K562 (cell line): ENCODE measurements at regions not wholly inside any gene's neighbourhood (a gene's known extent, or its start where the extent isn't known, plus 50 kb on each side); places are given as distances from the start of the nearest gene placed in this dataset.

ENCODE experiments used
- ATAC-seq: fragments of 200-7000 bp; cut with Tn5 transposase; 3 replicates; pipeline ENCODE4 v1.9.1; 2020; ENCODE audit warnings: moderate library complexity
- BruUV-seq: library from RNA; stranded (reverse); fragments of 400-500 nt; replicated peaks from 2 replicates; lab custom pipeline; 2021; lab: Mats Ljungman, UMichigan
- CTCF ChIA-PET: fragments of 300-600 bp; formaldehyde crosslinking; extraction: SDS; loops from one replicate; lab custom pipeline; 2021; ENCODE audit warnings: low intra/inter-chr PET ratio; lab: Yijun Ruan, JAX
- POLR2A ChIA-PET: fragments of 300-600, 350-650 bp; sonication (Branson Sonifier 250); formaldehyde crosslinking; extraction: SDS; loops from one replicate; lab custom pipeline; 2021; ENCODE audit warnings: antibody characterized with exemption, inconsistent platforms; lab: Yijun Ruan, JAX
- DNase-seq, 4 experiments: peaks; one replicate each; pipeline versions ENCODE4 v3.0.0 to v3.0.0-alpha.2; 2011 to 2018; ENCODE audit warnings: low spot score in 3 of 4, mixed read lengths in 3 of 4; ENCODE audit errors: extremely low read depth in 1 of 4
- FAIRE-seq: peaks from 2 replicates; lab custom pipeline; 2011; peaks lifted over from hg19 to GRCh38; lab: Jason Lieb, UNC
- H2AFZ ChIP-seq: 2 replicates; pipeline ENCODE4 v1.6.0; 2011; ENCODE audit warnings: low read depth, low read length, control low read depth, inconsistent platforms
- H3K27ac ChIP-seq: fragments of 200-600 bp; 3 replicates; pipeline ENCODE4 v1.8.0; 2011; ENCODE audit warnings: low read depth, mild to moderate bottlenecking, control low read depth, inconsistent platforms, low read length, moderate library complexity, mixed read lengths; ENCODE audit errors: extremely low read depth
- H3K27me3 ChIP-seq, 2 experiments: fragments of 300-600 bp in 1 of 2; 2 replicates in 1 of 2; 3 replicates in 1 of 2; pipeline versions ENCODE4 v1.6.0 to v1.8.0; 2011; ENCODE audit warnings: inconsistent platforms in 2 of 2, low read length in 2 of 2, mild to moderate bottlenecking in 1 of 2, mixed read lengths in 1 of 2, moderate library complexity in 1 of 2; ENCODE audit not compliant: control insufficient read depth in 2 of 2, insufficient read depth in 2 of 2
- H3K36me3 ChIP-seq: fragments of 300-600 bp; 3 replicates; pipeline ENCODE4 v1.8.0; 2011; ENCODE audit warnings: mild to moderate bottlenecking, low read length, inconsistent platforms; ENCODE audit not compliant: control insufficient read depth, insufficient read depth
- H3K4me1 ChIP-seq, 2 experiments: fragments of 200-600 bp in 1 of 2; replicated peaks in 1 of 2; 2 replicates in 1 of 2; 3 replicates in 1 of 2; pipeline versions ENCODE4 v1.5.1 to v1.8.0; 2011; ENCODE audit warnings: inconsistent platforms in 2 of 2, low read length in 2 of 2, mild to moderate bottlenecking in 1 of 2, mixed read lengths in 1 of 2, moderate library complexity in 1 of 2; ENCODE audit not compliant: control insufficient read depth in 2 of 2, insufficient read depth in 2 of 2
- H3K4me2 ChIP-seq: 2 replicates; pipeline ENCODE4 v1.6.1; 2011; ENCODE audit warnings: low read length, control low read depth, inconsistent platforms, mixed read lengths; ENCODE audit not compliant: insufficient read depth
- H3K4me3 ChIP-seq: fragments of 200-600 bp; sonication (generic), shearing (Covaris generic); 2 replicates; pipeline ENCODE4 v1.5.1; 2016; ENCODE audit warnings: control low read depth, inconsistent platforms
- H3K79me2 ChIP-seq: fragments of 200-600 bp; 3 replicates; pipeline ENCODE4 v1.8.0; 2011; ENCODE audit warnings: low read length, inconsistent platforms; ENCODE audit not compliant: control insufficient read depth, insufficient read depth
- H3K9ac ChIP-seq, 2 experiments: 2 replicates each; pipeline versions ENCODE4 v1.6.0 to v1.6.1; 2011; ENCODE audit warnings: low read depth in 2 of 2, low read length in 2 of 2, control low read depth in 1 of 2, inconsistent platforms in 1 of 2, mild to moderate bottlenecking in 1 of 2, mixed read lengths in 1 of 2; ENCODE audit not compliant: insufficient read depth in 1 of 2
- H3K9me1 ChIP-seq: one replicate; pipeline ENCODE4 v1.6.0; 2011; ENCODE audit warnings: inconsistent platforms, mild to moderate bottlenecking, low read length, moderate library complexity; ENCODE audit not compliant: control insufficient read depth, insufficient read depth
- H3K9me3 ChIP-seq: replicated peaks from 2 replicates; pipeline ENCODE4 v1.5.1; 2011; ENCODE audit warnings: low read depth, low read length, inconsistent platforms; ENCODE audit not compliant: control insufficient read depth, insufficient read depth
- H4K20me1 ChIP-seq: replicated peaks from 2 replicates; pipeline ENCODE4 v1.6.1; 2011; ENCODE audit warnings: low read length, inconsistent platforms, mixed read lengths; ENCODE audit not compliant: control insufficient read depth, insufficient read depth
- DACH1 ChIP-seq: fragments of 450-650 bp; IDR thresholded peaks from 2 replicates; pipeline ENCODE4 v1.6.1; 2018; ENCODE audit not compliant: partially characterized antibody
- PURB ChIP-seq: sonication (generic); formaldehyde crosslinking; IDR thresholded peaks from 2 replicates; pipeline ENCODE4 v1.9.0; 2021; ENCODE audit warnings: low read depth, mild to moderate bottlenecking, missing genetic modification reagents
- ZNF146 ChIP-seq: IDR thresholded peaks from one replicate; pipeline ENCODE4 v1.6.1; 2018; ENCODE audit warnings: missing compliant biosample characterization; ENCODE audit not compliant: unreplicated experiment
- WGBS: fragments of 100-300 bp; shearing (Covaris generic); methylation state at CpG from one replicate; pipeline ENCODE4 v1.1.6; 2016; ENCODE audit warnings: low coverage, mixed read lengths; ENCODE audit not compliant: insufficient coverage; ENCODE audit errors: missing lambda C conversion rate; 5-methylcytosine and 5-hydroxymethylcytosine counted together
- in situ Hi-C: fragments of 300-500 bp; cut with MboI; formaldehyde crosslinking; loops from 4 replicates; pipeline ENCODE4 v1.15.0; 2018; ENCODE audit warnings: inconsistent platforms, mixed read lengths
- intact Hi-C: fragments of 100-400 bp; cut with micrococcal nuclease; formaldehyde crosslinking; loops from 2 replicates; pipeline ENCODE4 v1.14.2; 2022
- TF ChIP-seq, protein P1 (sequence below): sonication (generic); formaldehyde crosslinking; IDR thresholded peaks from 2 replicates; pipeline ENCODE4 v1.8.1; 2023; ENCODE audit warnings: missing genetic modification reagents, mild to moderate bottlenecking, borderline replicate concordance
- TF ChIP-seq, protein P2 (sequence below): fragments of 250-450 bp; sonication (Bioruptor Pico); IDR thresholded peaks from 2 replicates; pipeline ENCODE4 v1.4.0; 2020; ENCODE audit warnings: mild to moderate bottlenecking, moderate library complexity
- TF ChIP-seq, protein P3 (sequence below), 2 experiments: IDR thresholded peaks; 2 replicates each; pipeline ENCODE4 v1.6.1; 2012; ENCODE audit warnings: improper control_type of control experiment in 2 of 2, low read depth in 2 of 2, low read length in 2 of 2, borderline replicate concordance in 1 of 2
- TF ChIP-seq, protein P4 (sequence below): fragments of 150-350 bp; conservative IDR thresholded peaks from 2 replicates; pipeline ENCODE4 v1.6.1; 2014; ENCODE audit warnings: low read length

DNA sequence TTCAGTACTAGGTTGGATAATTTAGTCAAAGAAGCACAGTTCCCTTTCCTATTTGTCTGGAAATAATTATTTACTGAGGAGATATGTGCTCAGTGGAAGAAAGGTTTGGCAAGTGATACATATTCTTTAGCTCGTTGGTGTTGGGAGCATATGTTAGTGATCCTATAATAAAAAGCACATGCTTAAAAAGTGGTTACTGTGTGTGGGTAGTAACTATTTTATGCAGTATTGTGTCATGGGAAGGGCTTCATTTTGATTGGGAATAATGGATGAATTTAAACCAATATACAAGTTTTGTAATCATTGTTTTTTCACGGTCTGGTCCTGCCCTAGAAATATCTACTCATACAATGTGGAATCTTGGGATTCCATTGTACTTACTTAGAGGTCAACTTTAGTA, 188.7 kb upstream of the PPP1R3A start:
- no TSS peak for BruUV-seq
- Histone ChIP-seq H3K27me3 (no peaks in the 10 kb centered on the region), H3K4me2 (no peak overlapping the region), H3K4me3 (no peak overlapping the region), H3K9ac (no peak overlapping the region), H3K36me3 (no peaks in the 10 kb centered on the region), H3K27ac (no peak overlapping the region), H4K20me1 (no peaks in the 10 kb centered on the region), H3K9me1 (no peaks in the 10 kb centered on the region), H2AFZ (no peak overlapping the region), H3K79me2 (no peaks in the 10 kb centered on the region), H3K9me3 (no peaks in the 10 kb centered on the region), H3K4me1 (no peaks in the 10 kb centered on the region)
- in situ Hi-C loops (no loop called here), intact Hi-C loops (no loop called here)
- 0% methylated on average over 2 of the region's 2 CpGs for WGBS
- POLR2A ChIA-PET: no interaction called here
- CTCF ChIA-PET: no interaction called here
- FAIRE-seq (no peak), ATAC-seq (no peak), DNase-seq (no peak)
- TF ChIP-seq, protein P1, sequence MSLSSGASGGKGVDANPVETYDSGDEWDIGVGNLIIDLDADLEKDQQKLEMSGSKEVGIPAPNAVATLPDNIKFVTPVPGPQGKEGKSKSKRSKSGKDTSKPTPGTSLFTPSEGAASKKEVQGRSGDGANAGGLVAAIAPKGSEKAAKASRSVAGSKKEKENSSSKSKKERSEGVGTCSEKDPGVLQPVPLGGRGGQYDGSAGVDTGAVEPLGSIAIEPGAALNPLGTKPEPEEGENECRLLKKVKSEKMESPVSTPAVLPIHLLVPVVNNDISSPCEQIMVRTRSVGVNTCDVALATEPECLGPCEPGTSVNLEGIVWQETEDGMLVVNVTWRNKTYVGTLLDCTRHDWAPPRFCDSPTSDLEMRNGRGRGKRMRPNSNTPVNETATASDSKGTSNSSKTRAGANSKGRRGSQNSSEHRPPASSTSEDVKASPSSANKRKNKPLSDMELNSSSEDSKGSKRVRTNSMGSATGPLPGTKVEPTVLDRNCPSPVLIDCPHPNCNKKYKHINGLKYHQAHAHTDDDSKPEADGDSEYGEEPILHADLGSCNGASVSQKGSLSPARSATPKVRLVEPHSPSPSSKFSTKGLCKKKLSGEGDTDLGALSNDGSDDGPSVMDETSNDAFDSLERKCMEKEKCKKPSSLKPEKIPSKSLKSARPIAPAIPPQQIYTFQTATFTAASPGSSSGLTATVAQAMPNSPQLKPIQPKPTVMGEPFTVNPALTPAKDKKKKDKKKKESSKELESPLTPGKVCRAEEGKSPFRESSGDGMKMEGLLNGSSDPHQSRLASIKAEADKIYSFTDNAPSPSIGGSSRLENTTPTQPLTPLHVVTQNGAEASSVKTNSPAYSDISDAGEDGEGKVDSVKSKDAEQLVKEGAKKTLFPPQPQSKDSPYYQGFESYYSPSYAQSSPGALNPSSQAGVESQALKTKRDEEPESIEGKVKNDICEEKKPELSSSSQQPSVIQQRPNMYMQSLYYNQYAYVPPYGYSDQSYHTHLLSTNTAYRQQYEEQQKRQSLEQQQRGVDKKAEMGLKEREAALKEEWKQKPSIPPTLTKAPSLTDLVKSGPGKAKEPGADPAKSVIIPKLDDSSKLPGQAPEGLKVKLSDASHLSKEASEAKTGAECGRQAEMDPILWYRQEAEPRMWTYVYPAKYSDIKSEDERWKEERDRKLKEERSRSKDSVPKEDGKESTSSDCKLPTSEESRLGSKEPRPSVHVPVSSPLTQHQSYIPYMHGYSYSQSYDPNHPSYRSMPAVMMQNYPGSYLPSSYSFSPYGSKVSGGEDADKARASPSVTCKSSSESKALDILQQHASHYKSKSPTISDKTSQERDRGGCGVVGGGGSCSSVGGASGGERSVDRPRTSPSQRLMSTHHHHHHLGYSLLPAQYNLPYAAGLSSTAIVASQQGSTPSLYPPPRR (CRISPR knock-in tag): no peak
- TF ChIP-seq, protein P2, sequence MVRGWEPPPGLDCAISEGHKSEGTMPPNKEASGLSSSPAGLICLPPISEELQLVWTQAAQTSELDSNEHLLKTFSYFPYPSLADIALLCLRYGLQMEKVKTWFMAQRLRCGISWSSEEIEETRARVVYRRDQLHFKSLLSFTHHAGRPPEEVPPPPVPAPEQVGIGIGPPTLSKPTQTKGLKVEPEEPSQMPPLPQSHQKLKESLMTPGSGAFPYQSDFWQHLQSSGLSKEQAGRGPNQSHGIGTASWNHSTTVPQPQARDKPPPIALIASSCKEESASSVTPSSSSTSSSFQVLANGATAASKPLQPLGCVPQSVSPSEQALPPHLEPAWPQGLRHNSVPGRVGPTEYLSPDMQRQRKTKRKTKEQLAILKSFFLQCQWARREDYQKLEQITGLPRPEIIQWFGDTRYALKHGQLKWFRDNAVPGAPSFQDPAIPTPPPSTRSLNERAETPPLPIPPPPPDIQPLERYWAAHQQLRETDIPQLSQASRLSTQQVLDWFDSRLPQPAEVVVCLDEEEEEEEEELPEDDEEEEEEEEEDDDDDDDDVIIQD (CRISPR knock-in tag): no peak
- TF ChIP-seq, protein P3, sequence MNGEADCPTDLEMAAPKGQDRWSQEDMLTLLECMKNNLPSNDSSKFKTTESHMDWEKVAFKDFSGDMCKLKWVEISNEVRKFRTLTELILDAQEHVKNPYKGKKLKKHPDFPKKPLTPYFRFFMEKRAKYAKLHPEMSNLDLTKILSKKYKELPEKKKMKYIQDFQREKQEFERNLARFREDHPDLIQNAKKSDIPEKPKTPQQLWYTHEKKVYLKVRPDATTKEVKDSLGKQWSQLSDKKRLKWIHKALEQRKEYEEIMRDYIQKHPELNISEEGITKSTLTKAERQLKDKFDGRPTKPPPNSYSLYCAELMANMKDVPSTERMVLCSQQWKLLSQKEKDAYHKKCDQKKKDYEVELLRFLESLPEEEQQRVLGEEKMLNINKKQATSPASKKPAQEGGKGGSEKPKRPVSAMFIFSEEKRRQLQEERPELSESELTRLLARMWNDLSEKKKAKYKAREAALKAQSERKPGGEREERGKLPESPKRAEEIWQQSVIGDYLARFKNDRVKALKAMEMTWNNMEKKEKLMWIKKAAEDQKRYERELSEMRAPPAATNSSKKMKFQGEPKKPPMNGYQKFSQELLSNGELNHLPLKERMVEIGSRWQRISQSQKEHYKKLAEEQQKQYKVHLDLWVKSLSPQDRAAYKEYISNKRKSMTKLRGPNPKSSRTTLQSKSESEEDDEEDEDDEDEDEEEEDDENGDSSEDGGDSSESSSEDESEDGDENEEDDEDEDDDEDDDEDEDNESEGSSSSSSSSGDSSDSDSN (IDR thresholded peaks at IDR 0.05; ENCODE audit: borderline replicate concordance in 1 of 2, low read depth in 2 of 2, low read length in 2 of 2): no peak
- TF ChIP-seq, protein P4, sequence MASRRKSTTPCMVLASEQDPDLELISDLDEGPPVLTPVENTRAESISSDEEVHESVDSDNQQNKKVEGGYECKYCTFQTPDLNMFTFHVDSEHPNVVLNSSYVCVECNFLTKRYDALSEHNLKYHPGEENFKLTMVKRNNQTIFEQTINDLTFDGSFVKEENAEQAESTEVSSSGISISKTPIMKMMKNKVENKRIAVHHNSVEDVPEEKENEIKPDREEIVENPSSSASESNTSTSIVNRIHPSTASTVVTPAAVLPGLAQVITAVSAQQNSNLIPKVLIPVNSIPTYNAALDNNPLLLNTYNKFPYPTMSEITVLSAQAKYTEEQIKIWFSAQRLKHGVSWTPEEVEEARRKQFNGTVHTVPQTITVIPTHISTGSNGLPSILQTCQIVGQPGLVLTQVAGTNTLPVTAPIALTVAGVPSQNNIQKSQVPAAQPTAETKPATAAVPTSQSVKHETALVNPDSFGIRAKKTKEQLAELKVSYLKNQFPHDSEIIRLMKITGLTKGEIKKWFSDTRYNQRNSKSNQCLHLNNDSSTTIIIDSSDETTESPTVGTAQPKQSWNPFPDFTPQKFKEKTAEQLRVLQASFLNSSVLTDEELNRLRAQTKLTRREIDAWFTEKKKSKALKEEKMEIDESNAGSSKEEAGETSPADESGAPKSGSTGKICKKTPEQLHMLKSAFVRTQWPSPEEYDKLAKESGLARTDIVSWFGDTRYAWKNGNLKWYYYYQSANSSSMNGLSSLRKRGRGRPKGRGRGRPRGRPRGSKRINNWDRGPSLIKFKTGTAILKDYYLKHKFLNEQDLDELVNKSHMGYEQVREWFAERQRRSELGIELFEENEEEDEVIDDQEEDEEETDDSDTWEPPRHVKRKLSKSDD: no peak
- TF ChIP-seq DACH1: no peak
- TF ChIP-seq ZNF146: no peak
- TF ChIP-seq PURB (CRISPR knock-in tag): no peak
